GM18519 (cell line): ENCODE measurements at regions not wholly inside any gene's neighbourhood (a gene's known extent, or its start where the extent isn't known, plus 50 kb on each side); places are given as distances from the start of the nearest gene placed in this dataset.

ENCODE experiments used
- ATAC-seq: cut with Tn5 transposase; IDR thresholded peaks from one replicate; pipeline ENCODE4 v1.9.1; 2021; ENCODE audit warnings: mild to moderate bottlenecking, moderate library complexity; ENCODE audit not compliant: unreplicated experiment, low FRiP score

DNA sequence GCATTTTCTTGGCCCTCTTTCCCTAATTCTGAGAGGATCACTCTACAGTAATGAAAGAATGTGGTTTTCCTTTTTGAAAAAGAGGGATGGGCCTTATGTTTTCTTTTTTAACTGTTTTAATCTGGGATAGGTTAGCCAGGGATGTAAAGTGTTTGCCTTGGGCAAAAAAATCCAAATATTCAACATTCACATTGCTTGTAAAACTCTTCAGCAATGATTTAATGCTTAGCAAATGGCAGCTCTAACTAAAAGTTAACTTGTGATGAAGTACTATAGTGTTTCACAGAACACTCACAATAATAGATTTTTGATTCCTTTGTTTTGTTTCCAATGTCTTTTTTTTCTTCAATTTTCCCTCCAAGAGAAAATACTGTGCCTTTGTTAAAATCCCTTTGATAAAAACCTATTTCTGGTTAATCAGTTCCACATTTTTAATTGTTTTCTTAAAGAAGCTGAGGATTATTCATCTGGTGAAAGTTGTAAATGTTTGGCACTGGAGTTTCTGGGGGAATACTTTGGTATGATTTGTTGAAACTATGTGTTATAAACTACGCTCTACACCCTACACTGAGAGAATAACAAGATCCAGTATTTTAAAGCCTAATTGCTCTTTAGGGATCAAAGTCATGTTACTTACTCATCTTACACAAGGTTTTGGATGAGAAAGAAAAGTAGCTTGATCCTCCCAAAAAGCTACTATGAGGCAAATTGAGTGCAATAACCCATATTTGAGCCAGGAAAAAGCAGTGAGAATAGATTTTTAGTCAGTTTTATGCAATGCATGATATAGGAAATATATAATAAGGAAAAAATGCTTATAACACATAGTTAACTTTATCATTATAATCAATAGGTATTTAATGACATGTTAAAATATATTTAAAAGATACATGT, 335.8 kb downstream of the EPHA7 start:
- no peak for ATAC-seq

GRCh38 chr6:93081901-93082300, 337.5 kb downstream of the EPHA7 start:
- no peak for ATAC-seq

GRCh38 chr6:93079061-93079460, 340.3 kb downstream of the EPHA7 start:
- no peak for ATAC-seq

- no peak for ATAC-seq
Observed at GRCh38 chr6:93073811-93074210, 345.5 kb downstream of the EPHA7 start.

DNA sequence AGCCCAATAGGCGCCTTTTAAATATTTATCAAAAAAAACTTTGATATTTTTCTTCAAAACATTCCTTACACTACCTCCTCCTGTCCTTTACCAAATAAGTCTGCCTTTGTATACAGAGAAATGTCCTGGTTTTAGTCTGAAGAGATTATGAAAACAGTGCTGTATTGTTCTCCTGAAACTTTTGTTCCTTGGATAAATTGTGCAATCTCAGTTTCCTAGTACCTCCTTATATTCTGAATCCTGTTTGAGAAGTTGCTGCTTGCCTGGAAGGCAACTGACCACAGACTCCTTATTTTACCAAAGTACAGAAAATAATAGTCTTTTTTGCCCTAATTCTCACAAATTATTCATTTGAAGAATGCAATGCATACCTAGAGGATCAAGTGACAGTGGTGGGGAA, 349.5 kb downstream of the EPHA7 start:
- no peak for ATAC-seq

DNA sequence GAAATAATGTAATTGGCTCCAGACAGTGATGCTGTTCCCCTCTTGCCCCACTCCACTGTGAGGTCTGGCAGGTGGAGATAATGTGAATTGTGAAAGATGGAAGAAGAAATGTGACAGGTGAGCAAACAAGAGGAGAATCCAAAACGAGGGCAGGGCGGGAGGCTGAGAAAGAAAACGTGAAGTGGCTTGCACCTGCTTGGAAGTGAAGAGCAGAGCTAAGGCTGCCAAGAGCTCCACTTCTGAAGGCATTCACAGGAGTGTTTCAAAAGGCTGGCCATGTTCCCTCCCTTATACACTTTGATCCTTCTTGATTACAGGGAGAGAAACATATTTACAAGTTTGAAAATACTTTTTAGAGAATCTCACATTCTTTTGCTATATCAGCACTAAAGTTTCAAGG, 359.4 kb downstream of the EPHA7 start:
- ATAC-seq, result no peak

DNA sequence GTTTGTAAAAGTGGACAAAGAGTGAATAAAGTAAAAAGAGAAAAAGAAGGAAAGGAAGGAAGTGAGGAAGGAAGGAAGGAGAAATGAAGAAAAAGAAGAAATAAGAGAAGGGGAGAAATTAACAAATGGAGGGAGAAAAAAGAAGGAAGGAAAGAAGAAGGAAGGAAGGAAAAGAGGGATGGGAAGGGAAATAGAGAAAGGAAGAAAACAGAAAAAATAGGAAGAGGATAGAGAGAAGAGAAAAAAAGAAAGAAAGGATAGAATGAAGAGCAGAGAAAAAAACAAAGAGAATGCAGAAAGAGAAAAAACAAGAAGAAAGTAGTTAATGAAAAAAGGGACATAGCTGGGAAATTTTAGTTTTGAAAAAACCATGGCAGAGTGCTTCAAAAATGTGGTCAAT, 361.8 kb downstream of the EPHA7 start:
- ATAC-seq, result no peak

- ATAC-seq, result no peak
Observed at GRCh38 chr6:93048381-93048780, 371.0 kb downstream of the EPHA7 start.

DNA sequence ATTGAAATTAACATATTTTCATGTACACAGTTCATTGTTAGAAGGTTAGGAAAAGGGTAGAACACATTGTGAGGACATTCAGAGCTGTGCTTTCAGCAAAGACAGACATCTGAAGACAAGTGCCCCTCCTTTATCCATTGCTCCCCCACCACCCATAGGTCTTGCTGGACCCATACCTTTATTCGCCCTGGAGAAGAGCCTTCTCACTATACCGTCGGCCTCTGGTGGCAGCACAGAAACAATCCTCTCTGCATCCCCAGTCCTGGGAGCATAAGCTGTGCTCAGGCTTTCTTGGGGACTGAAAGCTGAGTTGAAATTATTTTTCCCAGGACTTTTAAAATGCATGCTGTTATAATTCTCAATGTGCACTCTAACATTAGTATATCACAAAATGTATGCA, 372.3 kb downstream of the EPHA7 start:
- no peak for ATAC-seq

DNA sequence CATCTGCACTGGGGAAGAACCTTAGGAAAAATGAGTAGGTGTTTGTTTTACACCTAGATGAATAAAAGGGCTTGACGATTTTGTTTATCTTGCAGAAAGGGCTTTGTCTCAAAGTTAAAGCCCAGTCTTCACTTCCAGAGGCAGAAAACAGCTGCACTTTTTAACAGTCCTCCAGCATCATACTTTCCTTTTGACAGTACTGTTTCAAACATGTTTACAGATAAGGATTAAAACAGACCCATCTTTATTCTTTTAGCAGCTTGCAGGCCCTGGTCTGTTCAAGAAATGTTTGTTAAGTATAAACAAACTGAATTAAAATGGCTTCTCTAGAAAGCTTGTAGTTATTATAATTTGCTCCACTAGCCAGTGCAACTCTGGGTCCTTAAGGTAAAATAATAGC, 374.2 kb downstream of the EPHA7 start:
- no peak for ATAC-seq

- no peak for ATAC-seq
Observed at GRCh38 chr6:93040375-93040774, 379.0 kb downstream of the EPHA7 start.

GRCh38 chr6:93036835-93037234, 382.5 kb downstream of the EPHA7 start:
- ATAC-seq, result no peak

- no peak for ATAC-seq
Observed at GRCh38 chr6:93035756-93036155, 383.6 kb downstream of the EPHA7 start.

DNA sequence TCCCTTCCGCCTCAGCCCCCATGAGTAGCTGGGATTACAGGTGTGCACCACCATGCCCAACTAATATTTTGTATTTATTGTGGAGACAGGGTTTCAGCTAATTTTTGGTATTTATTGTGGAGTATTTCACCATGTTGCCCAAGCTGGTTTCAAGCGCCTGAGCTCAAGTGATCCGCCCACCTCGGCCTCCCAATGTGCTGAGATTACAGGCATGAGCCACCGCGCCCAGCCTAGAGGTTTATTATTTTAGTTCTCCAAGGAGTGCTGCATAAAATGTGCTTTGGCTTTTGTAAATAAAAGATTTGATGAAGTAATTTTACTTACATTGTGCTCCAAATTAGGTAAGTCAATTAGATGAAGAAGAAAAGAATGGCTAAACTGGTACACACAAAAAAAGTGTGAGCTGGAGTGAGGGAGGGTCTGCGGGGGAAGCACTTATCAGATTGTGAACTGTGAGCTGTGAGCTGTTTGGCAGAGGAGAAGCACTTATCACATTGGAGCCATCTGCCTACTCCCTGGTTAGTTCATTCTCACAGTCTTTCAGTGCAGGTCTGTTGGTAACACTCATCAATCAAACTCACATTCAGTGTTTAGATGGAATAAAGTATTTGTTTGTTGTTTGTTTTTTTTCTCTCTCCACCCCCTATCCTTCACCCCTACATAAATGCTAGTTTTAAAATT, 398.0 kb downstream of the EPHA7 start:
- ATAC-seq, result no peak

DNA sequence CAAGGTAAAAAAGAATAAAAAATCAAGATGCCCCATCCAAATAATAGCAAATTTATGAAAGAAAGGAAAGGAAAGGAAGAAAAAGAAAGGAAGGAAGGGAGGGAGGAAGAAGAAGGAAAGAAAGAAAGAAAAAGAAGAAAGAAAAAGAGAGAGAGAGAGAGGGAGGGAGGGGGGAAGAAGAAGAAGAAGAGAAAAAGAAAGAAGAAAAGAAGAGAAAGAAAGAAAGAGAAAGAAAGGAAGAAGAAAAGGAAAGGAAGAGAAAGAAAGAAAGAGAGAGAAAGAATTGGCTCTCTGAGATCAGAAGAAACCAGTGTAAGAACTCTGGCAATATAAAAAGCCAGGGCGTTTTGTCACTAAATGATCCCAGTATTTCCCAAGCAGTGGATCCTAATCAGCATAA, 401.7 kb downstream of the EPHA7 start:
- ATAC-seq, result no peak

GRCh38 chr6:93017213-93017612, 402.1 kb downstream of the EPHA7 start:
- ATAC-seq, result no peak

- ATAC-seq, result no peak
Observed at GRCh38 chr6:93013054-93013453, 406.3 kb downstream of the EPHA7 start.

- ATAC-seq, result no peak
Observed at GRCh38 chr6:93008375-93008774, 411.0 kb downstream of the EPHA7 start.

DNA sequence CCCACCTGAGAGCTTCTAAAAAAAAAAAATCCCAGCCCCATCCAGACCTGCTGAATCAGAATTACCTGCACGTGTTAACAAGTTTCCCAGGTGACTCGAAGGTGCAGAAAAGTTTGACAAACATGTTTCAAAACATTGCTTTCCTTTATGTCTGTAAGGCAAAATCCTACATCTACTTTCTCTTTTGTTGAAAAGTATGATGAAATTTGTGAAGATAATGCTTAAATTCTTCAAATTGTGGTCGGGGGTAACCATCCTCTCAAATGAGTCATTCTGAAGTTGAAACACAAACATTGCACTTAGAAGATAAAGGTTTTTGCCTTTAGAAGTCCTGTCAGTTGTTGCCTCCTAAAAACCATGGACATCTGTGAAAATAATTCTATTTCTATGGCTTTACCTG, 429.7 kb downstream of the EPHA7 start:
- no peak for ATAC-seq

DNA sequence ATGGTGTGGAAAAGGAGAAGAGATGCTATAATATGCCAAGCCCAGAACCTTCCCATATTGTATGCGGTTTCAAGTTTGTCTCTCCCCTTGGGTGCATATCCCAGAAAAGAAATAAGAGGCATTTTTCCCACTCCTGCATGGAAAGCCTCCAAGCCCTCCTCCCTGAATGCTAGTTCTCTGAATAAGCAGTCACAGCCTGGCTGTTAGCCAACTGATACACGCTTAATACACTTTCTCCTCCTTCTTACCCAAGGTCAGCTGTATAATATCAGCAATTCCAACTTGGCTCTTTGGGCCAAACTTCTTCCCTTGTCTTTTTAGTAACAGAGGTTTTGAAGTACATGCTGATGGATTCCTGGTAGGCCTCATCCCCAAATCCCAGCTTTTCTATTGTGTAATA, 440.1 kb downstream of the EPHA7 start:
- ATAC-seq, result no peak

DNA sequence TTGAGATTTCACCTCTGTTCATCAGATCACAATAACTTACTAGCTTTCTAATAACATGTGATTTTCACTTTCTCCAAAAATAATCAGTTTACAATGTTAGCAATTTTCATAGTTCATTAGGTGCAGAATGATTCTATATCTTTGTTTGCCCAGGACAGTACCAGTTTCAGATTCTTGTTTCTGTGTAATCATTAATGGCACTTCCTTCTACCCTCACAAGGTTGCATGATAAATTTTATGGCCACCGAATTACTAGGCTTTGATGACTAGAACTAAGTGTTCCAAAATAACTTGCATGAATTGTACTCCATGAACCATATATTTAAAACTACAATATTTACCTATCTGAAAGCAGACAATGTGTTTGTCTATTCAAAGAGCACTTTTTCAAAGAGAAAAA, 442.3 kb downstream of the EPHA7 start:
- no peak for ATAC-seq

DNA sequence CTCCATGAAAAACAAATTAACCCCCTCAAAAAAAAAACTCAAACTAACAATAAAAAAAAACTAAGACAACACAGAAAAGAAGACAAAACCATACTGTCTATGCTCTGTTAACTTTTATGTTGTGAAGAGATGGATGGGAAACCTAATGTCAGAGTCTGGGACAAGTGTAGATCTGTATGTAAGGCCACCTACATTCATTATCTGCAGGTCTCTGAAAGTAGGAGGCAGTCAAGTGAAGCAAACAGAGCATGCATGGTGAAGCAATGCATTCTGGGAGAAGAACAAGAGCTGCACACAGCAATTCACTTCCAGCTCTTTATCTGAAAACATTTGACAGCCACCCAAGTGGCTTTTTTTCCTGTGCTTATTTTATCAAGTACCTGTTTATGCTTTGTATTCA, 452.0 kb downstream of the EPHA7 start:
- no peak for ATAC-seq
